ENCODE measurements at regions not wholly inside any gene's neighbourhood (a gene's known extent, or its start where the extent isn't known, plus 50 kb on each side); places are given as distances from the start of the nearest gene placed in this dataset.
A peak's percentile ranks its signal among the peaks of the same experiment; 100 is the strongest.
"Not testable (repeated sequence)": the region's sequence is repeated elsewhere in the genome, so short reads cannot be mapped to it uniquely, and the experiment has no call there.

DNA sequence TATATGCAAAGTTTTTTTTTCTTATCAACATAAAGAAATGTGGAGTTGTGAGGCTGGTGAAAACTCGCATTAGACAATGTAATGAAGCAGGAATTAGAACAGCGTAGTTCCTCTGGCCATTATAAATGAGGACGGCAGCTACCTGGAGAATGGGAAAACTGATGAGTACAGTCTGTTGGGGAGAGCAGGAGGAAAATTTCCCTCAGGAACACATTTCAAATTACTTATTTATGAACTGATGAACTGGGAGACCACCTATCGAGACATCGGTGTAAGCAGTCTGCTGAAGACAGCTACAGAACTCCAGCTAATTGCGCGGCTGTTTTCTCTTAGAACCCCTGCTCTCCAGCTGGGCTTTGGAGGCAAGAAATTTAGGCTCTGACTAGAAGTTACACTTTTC, 343.9 kb upstream of the CLINT1 start:
- DNase-seq (ENCODE audit: low spot score) = no peak

DNA sequence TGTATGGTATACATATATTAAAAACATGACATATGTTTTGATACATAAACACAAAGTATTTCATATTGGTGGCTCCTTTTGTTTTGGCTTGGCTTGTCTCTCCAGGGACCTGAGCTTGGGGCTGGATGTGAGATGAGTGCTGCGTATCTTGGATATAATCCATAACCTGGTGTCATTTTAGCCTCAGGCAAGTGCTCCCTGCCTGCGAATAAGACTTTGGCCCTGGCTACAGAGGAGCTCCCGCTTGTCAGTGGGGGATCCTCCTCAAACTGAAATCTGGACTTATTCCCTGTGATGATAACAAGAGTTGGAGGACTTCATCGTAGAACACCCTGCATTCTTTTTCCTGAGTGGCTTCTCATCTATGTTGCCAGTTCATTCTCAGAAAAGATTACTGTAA, 341.7 kb upstream of the CLINT1 start:
- no peak for DNase-seq (ENCODE audit: low spot score)

DNA sequence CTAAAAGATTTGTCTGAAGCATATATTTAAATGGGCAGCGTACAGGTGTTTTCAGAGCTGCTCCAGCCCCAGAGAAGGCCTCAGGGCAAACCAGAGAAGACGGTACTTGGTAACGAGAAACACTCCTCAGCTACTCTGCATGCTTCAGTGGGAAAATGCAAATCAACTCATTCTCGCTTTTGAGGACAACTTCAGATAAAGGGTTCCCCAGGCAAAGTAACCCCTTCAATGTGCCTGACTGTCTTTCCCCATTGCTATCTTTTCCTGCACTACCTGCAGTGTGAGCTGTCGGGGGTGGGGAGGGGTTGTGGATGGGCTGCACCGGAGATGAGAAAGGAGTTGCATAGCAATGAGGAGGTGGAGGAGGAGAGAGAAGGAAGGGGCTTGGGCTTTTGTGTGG, 339.7 kb upstream of the CLINT1 start:
- no peak for DNase-seq (ENCODE audit: low spot score)

DNA sequence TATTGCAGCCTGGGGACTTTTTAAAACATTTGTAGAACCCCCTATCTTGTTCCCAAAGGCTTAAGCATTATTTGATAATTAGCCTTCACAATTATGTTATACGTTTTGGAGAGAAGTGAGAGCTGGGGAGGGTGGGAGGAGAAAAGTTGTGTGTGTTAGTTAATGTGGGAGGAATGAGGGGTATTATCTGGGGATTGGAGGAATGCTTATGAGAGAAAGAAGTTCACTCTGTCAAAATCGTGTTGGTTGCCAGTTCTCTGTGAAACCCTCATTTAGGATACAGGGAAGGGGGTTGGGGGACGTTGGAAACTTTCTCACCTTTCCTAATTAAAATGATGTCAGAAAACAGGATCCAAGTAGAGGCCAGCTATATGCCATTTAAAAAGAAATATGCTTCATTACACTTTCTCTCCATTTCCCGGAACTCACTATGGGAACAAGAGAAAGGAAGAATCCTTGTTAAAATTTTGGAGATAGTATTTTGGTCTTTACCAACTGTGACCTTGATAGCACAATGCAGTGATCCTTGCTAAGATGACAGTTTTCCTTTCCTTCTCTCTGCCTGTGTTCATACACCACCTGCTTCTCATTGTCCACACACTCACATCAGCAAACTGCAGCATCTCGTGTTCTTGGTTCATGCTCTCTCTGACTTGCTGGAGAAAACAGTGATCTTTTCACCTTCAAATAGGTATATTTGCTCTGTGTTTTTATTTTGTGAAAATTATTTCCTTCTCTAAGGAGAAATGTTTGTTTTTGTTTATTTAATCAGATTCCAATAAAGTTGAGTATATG, 336.7 kb upstream of the CLINT1 start:
- DNase-seq (ENCODE audit: low spot score) = no peak

DNA sequence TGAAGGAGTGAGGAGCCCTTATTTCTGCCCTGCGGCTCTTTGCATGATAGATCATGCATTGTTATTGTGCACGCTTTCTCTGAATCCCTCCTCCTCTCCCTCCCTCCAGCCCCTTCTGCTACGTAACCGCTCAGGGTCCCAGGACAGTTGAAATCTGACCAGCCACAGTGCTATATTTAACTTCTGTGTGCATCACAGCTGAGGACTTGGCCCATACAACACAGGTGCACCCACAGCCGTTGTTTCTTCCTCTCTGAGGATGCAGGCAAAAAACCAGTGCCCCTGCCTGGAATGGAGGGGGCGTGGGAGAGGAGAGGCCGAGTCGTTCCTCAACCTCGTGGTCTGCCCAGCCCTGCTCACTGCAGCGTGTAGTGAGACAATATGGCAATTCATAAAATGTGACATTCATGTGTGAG, 335.6 kb upstream of the CLINT1 start:
- no peak for DNase-seq (ENCODE audit: low spot score)

DNA sequence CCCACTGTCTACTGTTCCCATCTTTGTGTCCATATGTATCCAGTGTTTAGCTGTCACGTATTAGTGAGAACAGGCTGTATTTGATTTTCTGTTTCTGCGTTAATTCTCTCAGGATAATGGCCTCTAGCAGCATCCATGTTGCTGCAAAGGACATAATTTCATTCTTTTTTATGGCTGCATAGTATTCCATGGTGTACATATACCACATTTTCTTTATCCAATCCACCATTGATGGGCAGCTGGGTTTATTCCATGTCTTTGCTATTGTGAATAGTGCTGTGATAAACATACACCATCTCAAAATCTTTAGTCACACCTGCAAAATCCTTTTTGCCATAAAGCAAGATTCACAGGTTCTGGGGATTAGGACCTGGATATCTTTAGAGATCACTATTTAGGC, 334.4 kb upstream of the CLINT1 start:
- DNase-seq (ENCODE audit: low spot score) = not testable (repeated sequence)

DNA sequence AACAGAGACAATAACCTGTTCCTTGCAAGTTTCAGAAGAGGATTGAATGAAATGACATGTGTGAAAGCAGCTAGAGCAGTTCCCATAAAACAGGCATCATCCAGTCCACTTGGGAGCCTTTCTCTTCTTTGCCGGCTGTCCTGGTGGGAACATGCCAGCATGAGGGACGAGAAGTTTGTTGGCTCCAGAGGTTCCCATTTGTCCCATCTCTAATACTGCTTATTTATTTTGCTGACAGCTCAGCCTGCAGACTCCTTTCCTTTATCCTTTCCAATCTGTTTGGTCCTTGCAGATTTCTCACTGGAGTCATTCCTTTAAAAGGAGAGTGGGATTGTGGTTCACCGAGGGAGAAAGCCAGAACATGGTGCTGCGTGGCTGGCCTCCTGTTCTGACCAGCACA, 321.5 kb upstream of the CLINT1 start:
- DNase-seq (ENCODE audit: low spot score) = no peak

DNA sequence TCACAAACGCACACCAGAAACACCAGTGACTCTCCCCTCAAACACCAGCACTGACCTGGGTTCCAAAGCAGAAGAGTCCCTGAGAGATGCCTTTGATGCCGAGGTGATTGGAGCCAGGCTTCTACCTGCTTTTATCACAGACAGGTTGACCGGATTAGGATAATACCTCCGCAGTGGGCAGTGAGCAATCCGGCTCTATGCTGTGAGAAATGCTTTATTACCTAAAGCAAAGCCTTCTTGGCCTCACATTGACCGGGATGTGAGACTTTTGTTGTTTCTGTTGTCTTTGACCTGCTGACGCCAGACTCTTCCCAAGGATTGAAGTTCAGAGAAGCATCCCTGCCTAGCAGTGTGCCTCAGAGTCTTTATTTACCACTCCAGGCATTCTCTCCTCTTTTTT, 320.3 kb upstream of the CLINT1 start:
- DNase-seq (ENCODE audit: low spot score) = no peak

DNA sequence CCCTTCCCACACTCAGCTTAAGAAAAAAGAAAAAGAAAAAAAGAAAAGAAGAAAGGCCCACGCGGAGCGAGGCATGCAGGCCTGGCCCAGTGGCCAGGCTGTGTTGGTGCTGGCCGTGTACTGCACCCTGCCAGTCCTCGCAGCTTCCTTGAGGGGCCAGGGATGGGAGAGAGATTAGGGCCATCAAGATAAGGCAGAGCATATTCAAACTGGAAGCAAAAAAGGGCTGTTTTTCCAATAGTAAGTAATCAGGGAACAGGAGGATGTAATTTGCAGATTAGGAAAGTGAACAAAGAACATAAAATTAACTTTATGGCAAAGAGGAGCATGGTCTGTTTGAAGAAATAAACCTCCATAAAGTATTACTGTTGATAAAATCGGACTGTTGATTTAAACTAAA, 319.6 kb upstream of the CLINT1 start:
- no peak for DNase-seq (ENCODE audit: low spot score)

DNA sequence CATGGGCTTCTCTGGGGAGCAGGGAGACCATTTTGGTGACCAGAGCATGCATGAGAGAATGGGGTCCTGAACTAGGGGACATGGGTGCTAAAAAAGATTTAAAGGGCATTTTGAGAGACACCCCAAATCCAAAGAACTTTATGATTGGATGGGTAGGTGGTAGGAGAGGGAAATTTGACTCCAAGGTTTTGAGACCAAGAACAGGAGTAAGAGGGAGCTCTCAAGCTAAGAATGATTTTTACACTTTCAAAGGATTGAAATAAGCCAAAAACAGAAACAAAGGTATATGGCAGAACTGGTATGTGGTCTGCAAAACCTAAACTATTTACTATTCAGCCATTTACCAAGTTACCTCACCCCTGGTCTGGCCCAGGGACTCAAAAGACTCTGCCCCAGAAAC, 318.2 kb upstream of the CLINT1 start:
- no peak for DNase-seq (ENCODE audit: low spot score)

DNA sequence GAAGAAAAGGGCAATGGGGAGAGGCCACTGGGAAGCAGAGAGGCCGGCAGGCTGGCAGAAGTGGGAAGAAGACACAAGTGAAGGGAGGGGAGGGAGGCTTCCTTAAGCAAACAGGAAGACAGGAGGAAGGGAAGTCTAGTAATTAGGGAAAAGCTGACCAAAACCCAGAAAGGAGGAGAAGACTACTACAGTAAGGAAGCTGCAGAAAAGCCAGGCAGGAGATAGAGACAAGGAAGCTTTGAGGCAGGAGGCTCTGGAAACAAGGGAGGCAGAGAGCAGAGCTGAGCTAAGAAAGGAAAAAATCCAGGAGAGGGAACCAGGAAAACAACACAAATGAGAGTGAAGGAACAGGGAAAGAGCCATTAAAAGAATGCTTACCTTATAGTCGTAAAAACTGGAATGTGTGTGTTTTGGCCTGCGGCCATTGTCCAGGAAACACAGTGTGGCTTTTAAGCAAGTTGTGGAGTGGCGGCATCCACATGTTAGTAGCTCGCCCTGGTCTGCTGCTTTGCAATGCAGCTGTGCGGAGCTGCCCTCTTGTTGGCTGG, 317.1 kb upstream of the CLINT1 start:
- DNase-seq (ENCODE audit: low spot score) = no peak

DNA sequence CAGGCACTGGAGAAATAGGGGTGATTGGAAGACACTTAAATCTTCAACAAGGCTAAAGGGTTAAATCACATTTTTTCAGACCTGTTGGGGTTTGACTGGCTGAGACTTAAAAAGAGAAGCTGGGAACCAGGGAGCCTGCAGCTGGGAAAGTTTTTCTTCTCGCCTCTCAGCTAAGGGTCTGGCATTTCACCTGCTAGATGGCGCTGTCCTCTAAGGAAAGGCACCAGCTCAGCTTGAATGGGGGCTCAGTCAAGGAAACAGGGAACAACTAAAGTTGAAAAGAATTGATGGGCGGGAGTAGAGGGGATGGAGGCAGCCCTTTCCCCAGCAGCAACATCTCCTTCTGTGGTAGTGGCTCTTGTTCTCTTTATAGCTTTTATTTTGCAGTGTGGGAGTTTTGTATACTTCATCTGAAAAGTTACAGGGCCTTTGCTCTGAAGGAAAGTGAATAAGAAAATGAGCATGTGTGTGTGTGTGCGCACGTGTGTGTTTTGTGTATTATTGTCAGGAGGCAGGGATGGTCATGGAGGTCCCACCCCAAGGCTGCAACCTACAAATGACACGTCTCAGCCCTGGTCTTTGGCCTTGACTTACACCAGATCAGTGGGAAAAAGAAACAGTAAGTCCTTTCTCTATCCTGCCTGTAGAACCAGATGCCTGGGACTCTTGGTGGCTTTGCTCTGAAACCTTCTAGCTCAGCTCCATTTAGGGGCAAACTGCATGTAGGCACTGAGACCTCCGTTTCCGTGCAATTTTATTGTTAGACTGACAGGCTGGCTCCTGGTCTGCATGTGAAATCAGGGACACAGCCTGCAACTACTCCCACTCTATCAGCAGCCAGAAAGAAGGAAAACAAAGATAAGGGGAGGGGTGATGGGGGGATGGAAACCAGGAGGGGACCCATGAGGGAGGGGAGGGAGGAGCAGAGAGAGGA, 316.2 kb upstream of the CLINT1 start:
- DNase-seq (ENCODE audit: low spot score) = peak; percentile 56

DNA sequence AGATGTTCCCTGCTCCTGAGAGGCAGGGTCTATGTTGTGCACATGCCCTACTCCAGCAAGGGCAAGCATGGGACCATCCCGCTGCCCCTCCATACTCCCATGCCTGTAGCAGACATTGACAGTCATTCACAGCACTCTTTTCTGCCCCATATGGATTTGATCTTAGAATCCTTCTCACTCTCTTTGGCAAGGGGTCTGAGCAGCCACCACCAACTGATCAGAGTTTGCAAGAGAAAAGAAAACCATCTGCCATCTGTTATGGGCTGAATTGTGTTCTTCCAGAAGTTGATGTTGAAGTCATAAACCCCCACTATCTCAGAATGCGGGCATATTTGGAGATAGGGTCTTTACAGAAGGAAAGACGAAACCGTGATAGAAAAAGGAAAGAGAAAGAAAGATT, 315.1 kb upstream of the CLINT1 start:
- DNase-seq (ENCODE audit: low spot score) = no peak

DNA sequence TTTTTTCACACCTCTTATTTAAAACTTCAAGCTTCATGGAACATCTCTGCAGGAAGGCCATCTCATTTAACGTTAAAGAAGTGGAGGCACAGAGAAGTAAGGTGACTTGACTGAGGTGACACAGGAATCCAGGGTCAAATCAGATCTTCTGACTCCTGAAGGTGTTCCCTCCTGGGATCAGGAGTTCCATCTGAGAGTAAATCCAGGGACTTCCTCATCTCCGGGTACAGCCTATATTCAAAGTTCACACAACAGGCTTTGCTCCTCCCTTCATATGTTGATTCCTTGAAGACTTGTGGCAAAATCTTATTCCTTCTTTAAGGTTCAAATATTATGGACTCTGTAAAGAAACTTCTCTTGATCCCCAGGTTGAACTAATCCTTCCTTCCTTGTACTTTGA, 313.1 kb upstream of the CLINT1 start:
- DNase-seq (ENCODE audit: low spot score) = no peak

DNA sequence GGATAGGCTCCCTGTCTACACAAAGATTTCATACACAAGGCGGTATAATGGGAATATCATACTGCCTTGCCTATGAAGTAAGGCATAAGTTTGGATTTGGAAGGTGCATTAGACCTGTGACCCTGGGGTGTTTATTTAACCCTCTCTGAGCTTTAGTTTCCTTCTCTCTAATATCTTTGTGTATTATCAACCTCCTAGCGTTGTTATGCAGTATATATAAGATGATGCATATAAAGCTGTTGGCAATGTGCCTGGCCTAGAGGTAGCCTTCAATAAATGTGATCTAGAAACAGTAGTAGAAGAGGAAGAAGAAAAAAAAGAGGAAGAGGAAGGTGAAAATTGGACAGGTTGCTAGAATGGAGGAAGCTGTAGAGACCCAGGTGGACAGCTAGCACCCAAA, 311.6 kb upstream of the CLINT1 start:
- DNase-seq (ENCODE audit: low spot score) = no peak

DNA sequence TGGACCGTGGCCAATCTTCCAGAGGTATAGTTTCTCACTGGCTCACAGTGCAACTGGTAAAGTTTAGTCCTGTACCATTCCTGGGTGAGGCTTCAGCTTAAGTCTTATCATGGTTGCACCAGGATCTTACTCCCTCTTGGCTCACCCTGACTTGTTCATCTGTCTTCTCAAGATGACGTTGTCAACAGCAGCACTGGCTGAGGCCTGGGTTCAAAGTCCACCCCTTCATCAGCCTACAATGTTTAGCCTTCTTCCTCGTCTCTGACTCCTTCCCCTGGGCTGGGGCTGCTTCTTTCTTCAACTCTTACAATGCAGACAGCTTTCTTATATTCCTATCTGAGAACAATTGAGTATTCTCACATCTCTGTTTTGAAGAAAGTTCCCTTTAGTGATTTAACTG, 311.1 kb upstream of the CLINT1 start:
- DNase-seq (ENCODE audit: low spot score) = no peak

DNA sequence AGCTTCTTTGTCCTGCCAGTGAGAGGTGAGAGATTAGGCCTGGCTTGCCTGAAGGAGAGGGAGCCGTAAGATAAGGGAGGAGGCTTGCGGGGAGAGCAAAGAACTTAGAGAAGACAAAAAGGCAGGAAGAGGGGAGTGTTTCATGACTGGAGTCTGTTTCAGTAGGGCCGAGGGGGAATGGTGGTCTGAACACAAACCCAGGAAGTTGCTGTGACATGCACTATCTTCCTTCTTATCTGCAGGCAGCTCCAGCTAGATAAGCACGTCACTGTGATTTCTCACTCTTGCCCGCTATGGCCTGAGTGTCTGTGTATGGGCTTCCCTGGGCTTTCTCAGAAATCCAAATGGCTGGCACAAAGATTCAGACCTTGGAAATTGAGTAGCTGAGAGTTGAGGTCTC, 307.5 kb upstream of the CLINT1 start:
- no peak for DNase-seq (ENCODE audit: low spot score)

DNA sequence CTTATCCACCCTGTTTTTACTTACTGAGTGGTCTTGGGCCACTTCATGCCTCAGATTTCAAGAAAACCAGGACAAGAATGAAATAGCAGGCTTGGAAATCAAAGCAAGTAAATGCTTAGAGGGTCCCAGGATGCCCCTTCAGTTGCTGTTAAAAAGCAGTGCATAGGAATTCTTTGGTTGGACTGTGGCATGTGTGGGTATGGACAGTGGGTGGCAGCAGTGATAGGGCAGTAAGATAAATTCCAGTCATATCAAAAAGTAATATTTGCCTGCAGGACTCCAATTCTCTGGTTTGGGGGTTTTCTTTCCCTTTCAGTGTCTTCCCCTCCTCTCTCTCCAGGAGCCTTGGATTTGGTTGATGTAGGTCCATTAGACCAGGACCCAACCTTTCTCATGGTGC, 306.7 kb upstream of the CLINT1 start:
- no peak for DNase-seq (ENCODE audit: low spot score)

DNA sequence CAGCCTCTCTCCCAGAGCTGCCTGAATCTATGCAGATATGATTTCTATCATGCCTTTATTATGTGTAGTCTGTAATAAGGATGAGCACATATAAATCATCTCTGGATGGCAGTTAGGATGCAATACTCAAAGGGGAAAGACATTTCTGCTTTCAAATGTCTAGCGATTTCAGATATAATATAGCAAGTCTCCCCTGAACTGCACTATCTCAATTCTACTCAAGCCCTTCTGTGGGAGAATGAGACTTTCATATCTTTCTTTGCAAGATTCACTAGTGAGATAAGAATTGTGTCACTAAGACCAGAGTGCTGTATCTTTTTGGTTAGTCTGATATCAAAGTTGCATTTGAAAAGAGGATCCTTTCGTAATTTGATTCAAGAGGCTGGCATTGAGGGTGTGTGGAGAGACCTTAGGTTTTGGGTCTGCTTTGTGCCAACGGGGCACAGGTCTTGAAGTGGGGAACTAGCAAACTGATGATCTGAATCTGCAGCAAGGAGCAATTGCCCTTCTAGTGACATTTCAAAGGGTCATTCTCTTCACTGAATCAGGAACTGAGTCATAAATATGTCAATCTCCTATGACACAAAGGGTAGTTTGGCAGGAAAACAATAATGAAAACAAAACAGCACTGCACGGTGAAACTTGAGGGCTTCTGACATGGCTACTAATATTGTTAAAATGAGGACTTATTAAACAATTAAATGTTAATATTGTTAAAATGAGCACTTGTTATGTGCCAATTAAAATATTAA, 305.5 kb upstream of the CLINT1 start:
- no peak for DNase-seq (ENCODE audit: low spot score)

DNA sequence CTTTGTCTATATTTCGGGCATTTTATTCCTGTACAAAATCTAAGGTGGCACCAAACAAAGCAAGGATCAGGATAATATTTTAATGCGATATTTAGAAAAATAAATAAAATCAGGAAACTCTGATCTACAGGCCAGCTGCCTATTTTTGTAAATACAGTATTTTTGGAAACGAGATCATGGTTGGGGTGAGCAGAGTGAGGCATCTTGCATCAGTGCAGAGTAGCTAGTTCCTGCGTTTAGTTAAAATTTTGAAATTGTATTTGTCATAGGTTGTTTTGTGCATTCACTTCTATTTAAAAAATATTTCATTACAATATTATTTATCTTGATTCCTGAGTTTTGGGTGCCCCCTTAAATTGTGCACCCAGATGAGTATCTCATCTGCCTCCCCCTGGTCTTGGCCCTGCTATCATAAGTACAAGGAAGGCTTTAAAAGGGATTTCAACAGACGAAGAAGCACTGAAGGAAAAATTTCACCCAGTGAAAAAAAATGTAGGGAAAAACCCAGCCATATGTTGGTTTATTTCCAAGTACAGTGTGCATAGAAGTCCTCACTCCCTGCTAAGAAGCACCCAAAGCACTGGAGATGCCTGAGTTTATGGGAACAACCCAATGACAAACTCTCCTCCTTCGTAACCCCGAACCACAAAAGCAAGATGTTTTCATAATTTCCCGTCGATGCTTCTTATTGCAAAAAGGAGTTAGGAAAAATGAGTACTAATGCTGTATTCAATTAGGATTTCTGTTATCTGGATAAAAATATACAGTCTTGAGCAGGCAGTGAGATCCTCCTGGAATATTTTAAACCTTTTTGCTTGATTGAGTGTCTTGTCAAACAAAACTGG, 304.7 kb upstream of the CLINT1 start:
- DNase-seq (ENCODE audit: low spot score) = no peak

DNA sequence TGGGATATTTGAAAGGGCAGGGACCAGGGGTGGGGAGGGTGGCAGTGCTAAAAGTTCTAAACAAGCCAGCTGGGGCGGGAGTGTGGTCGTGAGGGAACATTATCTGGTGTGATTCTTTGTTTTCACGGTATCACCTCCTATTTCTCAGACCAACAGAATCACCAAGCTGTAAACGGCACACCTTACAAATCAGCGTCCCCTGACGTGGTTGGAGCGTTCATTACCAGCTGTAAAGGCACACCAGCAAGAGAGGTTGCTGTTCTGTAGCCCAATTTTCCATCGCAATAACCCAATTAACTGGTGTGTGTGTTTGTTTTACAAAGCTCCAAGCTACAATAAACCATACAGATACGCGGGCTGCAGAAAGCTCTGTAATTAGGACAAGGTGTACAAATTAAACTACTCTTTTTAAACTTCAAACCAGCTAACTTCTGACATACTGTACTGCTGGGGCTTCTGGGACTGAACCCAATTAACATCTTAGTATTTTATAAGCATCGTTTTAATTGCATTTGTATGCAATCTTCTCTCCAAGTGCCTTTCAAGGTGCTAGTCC, 303.6 kb upstream of the CLINT1 start:
- DNase-seq (ENCODE audit: low spot score) = no peak
